ENCODE measurements at regions not wholly inside any gene's neighbourhood (a gene's known extent, or its start where the extent isn't known, plus 50 kb on each side); places are given as distances from the start of the nearest gene placed in this dataset.

DNA sequence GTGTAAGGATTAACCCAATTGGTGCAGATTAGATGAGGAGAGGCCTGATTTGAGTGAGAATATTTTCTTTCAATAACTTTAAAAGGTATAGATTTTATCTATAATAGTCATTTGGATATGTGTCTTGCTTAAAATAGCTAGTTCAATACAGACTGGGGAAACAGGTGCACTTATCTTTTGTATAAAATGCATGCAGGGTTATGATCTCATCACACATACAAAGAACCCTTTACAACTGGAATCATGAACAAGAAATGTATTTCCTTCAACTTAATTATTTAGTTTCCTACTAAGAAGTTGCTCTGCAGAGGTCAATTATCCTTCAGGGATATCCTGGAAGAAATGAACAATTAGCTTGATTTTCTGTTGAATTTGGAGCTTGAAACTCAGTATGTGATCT, 259.6 kb downstream of the PTBP2 start (continued):
- TF ChIP-seq YY1 (IDR thresholded peaks at IDR 0.05; ENCODE audit: extremely low read depth, insufficient replicate concordance, low read depth, low read length), result no peak

GRCh38 chr1:96982118-96982517, 260.5 kb downstream of the PTBP2 start:
- Histone ChIP-seq H3K9me2 (ENCODE audit: insufficient read depth) (no peaks in the 10 kb centered on the region), H3K27me3 (ENCODE audit: insufficient read depth, low read length) (no peaks in the 10 kb centered on the region), H3K4me2 (ENCODE audit: low read length) (no peak overlapping the region), H3K9me3 (ENCODE audit: control insufficient read depth in 1 of 2, insufficient read depth in 1 of 2, low read depth in 1 of 2, low read length in 2 of 2) (no peaks in the 10 kb centered on the region), H3K79me2 (ENCODE audit: insufficient read depth, low read length) (no peaks in the 10 kb centered on the region), H4K20me1 (ENCODE audit: insufficient read depth) (no peaks in the 10 kb centered on the region), H3K9ac (ENCODE audit: low read length) (no peak overlapping the region), H2AFZ (ENCODE audit: low read depth, low read length, poor library complexity, severe bottlenecking) (no peak overlapping the region), H3K36me3 (ENCODE audit: control insufficient read depth in 1 of 2, insufficient read depth in 2 of 2, low read length in 2 of 2) (no peaks in the 10 kb centered on the region), H3K4me3 (replicated peaks in 1 of 2; ENCODE audit: low read depth in 1 of 2, low read length in 2 of 2) (no peak overlapping the region), H3K4me1 (ENCODE audit: control insufficient read depth in 1 of 2, insufficient read depth in 2 of 2, low read length in 2 of 2) (no peaks in the 10 kb centered on the region), H3K27ac (ENCODE audit: low read depth, low read length) (no peak overlapping the region)
- TF ChIP-seq CTCF (IDR thresholded peaks at IDR 0.05 in 2 of 3, conservative IDR thresholded peaks at IDR 0.05 in 1 of 3; ENCODE audit: borderline replicate concordance in 1 of 3, insufficient read depth in 1 of 3, low read depth in 2 of 3, low read length in 2 of 3) (no peak), ATF3 (IDR thresholded peaks at IDR 0.05) (no peak), ZNF274 (IDR thresholded peaks at IDR 0.05; ENCODE audit: low read depth, low read length) (no peak), MAX (IDR thresholded peaks at IDR 0.05) (no peak), EGR1 (IDR thresholded peaks at IDR 0.05; ENCODE audit: low read depth) (no peak), POLR2AphosphoS5 (IDR thresholded peaks at IDR 0.05; ENCODE audit: low read depth, low read length) (no peak), REST (IDR thresholded peaks at IDR 0.05; ENCODE audit: low read depth) (no peak), POLR2A (IDR thresholded peaks at IDR 0.05; ENCODE audit: borderline replicate concordance, extremely low read depth, insufficient read depth, insufficient read length) (no peak), SP1 (IDR thresholded peaks at IDR 0.05; ENCODE audit: low read depth) (no peak)
- POLR2A ChIA-PET, result no interaction called here
- intact Hi-C loops (cut with micrococcal nuclease), result no loop called here
- DNase-seq (ENCODE audit: low read depth, low spot score) (no peak), ATAC-seq (no peak)
- RAD21 ChIA-PET (ENCODE audit: low non-redundant PET in 1 of 2, low total read pairs in 2 of 2, uncharacterized antibody in 2 of 2, unreplicated experiment in 2 of 2), result no interaction called here
- no TSS peak for BruUV-seq (replicated peaks)
- CTCF ChIA-PET, result no interaction called here

Measured in HCT116 (cell line).